DND-41 (cell line): ENCODE measurements at regions not wholly inside any gene's neighbourhood (a gene's known extent, or its start where the extent isn't known, plus 50 kb on each side); places are given as distances from the start of the nearest gene placed in this dataset.

Experiments
- CTCF ChIP-seq: IDR thresholded peaks from 2 replicates; pipeline ENCODE4 v1.5.1; 2012; ENCODE audit warnings: borderline replicate concordance, low read length, moderate library complexity, mild to moderate bottlenecking; ENCODE audit not compliant: poor library complexity, severe bottlenecking; ENCODE audit errors: extremely low read depth
- EZH2 ChIP-seq: IDR thresholded peaks from 3 replicates; pipeline ENCODE4 v1.6.1; 2012; ENCODE audit warnings: borderline replicate concordance, low read depth, mild to moderate bottlenecking, moderate library complexity, low read length, inconsistent platforms; ENCODE audit not compliant: severe bottlenecking

GRCh38 chr4:187555174-187555573 is 440.4 kb upstream of the ZFP42 start:
- TF ChIP-seq CTCF (no peak), EZH2 (no peak)
